AG04449 (cell line): ENCODE measurements at regions not wholly inside any gene's neighbourhood (a gene's known extent, or its start where the extent isn't known, plus 50 kb on each side); places are given as distances from the start of the nearest gene placed in this dataset.

Experiments used
- CTCF ChIA-PET: fragments of 350-600 bp; formaldehyde crosslinking; extraction: SDS; loops from one replicate; lab custom pipeline; 2021; ENCODE audit warnings: antibody characterized with exemption; lab: Yijun Ruan, JAX
- POLR2A ChIA-PET: fragments of 400-600, 350-600 bp; formaldehyde crosslinking; extraction: SDS; loops from one replicate; lab custom pipeline; 2020; ENCODE audit warnings: antibody characterized with exemption, inconsistent platforms; lab: Yijun Ruan, JAX
- DNase-seq: peaks from one replicate; pipeline ENCODE4 v3.0.0-alpha.2; 2010; ENCODE audit warnings: low read depth, low spot score
- H3K4me3 ChIP-seq: 2 replicates; pipeline ENCODE4 v1.5.1; 2011; ENCODE audit warnings: low read depth, mild to moderate bottlenecking, control low read depth, low read length
- TF ChIP-seq, protein P1 (sequence below): IDR thresholded peaks from one replicate; pipeline ENCODE4 v1.5.1; 2011; ENCODE audit warnings: mild to moderate bottlenecking, moderate library complexity, low read length, control low read depth, inconsistent platforms; ENCODE audit not compliant: insufficient read depth; ENCODE audit errors: missing control alignments

DNA sequence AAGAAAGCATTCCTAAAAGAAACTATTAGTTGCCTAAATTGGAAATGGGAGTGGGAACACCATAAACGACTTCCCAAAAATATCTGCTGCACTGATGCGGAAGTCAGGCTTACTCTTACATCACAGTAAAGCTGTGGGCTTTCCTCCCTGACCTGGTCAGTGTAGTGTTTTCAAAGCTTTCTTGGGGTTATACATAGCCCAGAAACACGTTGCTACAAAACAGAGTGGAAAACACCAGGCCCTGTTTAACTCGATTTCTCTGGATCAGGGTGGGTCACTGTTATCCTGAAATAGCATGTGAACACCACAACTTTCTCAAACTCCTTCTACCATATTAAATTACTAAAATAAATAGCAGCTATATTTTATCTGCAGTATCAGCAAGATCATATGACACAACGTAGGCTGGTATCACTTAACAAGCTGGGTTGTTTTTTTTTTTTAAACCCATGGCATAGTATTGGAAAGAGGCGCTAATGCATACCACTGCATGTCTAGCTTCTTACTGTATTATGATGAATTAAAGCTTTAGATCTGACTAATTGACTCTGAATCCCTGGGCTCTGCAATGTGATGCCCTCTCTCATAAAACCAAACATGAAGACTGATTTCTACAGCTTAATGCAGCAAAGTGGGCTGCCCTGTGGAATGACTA, 184.6 kb downstream of the TGFB2 start:
- ChIA-PET CTCF (interaction anchor here (0.8 to 4.8 kb wide), 7 partner anchors 9 to 168 kb away, joined by 3 to 29 read pairs (median 5); no protein-coding TSS in a partner anchor), POLR2A (interaction anchor here (0.9 to 1.8 kb wide), 2 partner anchors 149 to 184 kb away, joined by 3 to 9 read pairs; partner anchors contain the start of gene TGFB2)
- TF ChIP-seq, protein P1, sequence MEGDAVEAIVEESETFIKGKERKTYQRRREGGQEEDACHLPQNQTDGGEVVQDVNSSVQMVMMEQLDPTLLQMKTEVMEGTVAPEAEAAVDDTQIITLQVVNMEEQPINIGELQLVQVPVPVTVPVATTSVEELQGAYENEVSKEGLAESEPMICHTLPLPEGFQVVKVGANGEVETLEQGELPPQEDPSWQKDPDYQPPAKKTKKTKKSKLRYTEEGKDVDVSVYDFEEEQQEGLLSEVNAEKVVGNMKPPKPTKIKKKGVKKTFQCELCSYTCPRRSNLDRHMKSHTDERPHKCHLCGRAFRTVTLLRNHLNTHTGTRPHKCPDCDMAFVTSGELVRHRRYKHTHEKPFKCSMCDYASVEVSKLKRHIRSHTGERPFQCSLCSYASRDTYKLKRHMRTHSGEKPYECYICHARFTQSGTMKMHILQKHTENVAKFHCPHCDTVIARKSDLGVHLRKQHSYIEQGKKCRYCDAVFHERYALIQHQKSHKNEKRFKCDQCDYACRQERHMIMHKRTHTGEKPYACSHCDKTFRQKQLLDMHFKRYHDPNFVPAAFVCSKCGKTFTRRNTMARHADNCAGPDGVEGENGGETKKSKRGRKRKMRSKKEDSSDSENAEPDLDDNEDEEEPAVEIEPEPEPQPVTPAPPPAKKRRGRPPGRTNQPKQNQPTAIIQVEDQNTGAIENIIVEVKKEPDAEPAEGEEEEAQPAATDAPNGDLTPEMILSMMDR = no peak
- DNase-seq = no peak
- no peak overlapping the region for H3K4me3 ChIP-seq

DNA sequence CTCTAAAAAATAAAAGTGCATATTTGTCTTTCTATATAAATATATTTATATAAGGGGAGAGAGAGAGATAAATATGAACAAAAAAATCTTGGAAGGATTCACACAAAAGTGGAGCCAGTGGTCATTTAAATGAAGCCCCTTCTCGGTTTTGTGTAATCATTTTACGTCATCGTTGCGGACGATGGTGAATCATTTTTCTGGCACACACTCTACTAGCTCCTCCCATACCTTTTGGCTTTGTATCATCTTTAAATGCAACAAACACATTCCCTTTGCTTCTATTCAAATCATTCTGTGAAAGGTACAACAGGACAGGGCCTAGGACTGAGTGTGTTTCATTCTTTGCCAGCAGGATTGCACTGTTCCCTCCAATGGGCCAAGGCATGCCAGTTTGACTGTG, 186.8 kb downstream of the TGFB2 start:
- DNase-seq = no peak
- CTCF ChIA-PET = interaction anchor here (4.8 kb wide), 1 partner anchor 11 kb away, joined by 29 read pairs; no protein-coding TSS in a partner anchor
- POLR2A ChIA-PET = no interaction called here
- TF ChIP-seq, protein P1 = no peak
- no peak overlapping the region for H3K4me3 ChIP-seq

DNA sequence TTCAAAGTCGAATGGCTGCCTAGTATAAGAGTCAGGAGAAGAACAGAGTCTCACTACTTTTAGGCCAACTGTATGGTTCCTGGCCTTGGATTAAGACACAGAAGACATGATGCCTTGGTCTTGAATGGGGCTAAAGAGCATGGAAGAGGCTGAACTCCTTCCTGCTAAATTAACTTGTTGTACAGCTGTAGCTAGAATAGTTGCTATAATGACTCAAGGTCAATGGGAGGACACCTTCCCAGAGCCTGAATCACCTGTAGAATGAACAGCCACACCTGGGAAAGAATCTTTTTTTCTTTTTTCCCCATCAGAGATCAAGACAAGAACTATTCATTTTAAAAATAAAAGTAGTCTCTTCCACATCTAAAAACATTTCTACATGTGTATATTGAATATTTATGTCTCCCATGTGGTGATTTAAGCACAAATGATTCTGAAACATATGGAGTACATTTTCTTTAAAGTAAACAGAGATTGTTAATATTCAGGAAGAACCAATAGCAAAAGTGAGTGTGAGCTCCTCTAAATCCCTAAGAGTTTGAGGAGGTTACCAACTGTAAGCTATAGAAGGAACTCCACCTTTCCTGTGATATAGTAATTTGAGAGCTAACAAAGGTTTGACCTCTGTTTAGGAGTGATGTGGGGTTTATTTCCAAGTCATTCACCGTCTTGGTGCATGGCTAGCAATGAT, 191.3 kb downstream of the TGFB2 start:
- CTCF ChIA-PET = interaction anchor here (2.0 to 2.1 kb wide), 2 partner anchors 10 to 12 kb away, joined by 6 to 7 read pairs; no protein-coding TSS in a partner anchor
- no peak for DNase-seq
- H3K4me3 ChIP-seq = no peak overlapping the region
- POLR2A ChIA-PET = interaction anchor here (0.5 kb wide), 1 partner anchor 794 kb away, joined by 3 read pairs; no protein-coding TSS in a partner anchor
- TF ChIP-seq, protein P1 = no peak

DNA sequence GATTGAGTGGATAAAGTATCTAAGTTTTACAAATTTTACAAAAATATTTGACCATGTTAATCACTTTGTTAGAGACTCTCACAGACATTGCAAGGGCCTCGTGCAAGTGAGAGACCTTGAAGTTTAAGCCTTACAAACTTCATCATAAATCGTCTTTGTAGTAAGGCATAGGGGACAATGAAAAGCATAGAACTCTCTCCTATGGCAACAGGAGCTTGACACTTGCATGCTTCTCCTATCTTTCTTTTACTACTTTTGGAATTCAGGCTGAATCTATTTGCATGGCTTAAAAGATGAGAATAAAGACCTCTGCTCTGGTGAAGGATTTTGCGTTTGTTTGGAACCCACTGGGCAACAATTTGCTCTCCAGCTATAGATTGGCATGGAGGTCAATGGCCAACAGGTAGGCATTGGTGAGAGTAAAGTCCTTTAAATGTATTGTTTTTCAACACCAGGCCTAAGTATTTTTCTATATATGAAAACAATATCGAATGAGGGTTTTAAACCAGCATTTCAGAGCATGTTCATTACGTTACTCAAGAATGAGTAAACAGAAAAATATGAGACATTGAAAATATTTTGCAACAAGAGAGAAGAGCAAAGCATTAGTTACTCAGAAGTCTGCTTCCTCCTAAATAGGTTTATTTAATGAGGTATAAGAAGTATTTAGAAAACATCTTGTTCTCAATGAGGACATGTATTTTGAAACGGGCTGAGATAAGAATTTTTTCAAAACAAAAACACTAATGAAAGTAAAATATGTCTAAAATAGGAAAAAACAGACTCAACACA, 192.2 kb downstream of the TGFB2 start:
- peak; percentile 49 for DNase-seq
- no peak overlapping the region for H3K4me3 ChIP-seq
- ChIA-PET POLR2A (no interaction called here), CTCF (interaction anchor here (2.0 to 2.1 kb wide), 2 partner anchors 9 to 13 kb away, joined by 6 to 7 read pairs; no protein-coding TSS in a partner anchor)
- TF ChIP-seq, protein P1 = no peak

DNA sequence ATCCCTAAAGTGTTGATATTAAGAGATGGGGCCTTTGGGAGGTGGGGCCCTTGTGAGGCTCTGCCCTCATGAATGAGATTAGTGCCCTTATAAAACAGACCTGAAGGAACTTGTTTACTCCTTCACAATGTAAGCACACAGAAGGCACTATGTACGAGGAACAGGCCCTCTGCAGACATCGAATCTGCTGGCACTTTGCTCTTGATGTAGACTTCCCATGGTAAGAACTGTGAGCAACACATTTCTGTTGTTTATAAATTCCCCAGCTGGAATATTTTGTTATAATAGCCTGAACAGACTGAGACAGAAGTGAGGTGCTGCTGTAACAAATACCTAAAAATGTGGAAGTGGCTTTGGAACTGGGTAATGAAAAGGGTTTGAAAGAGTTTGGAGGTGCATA, 193.2 kb downstream of the TGFB2 start:
- TF ChIP-seq, protein P1 = no peak
- H3K4me3 ChIP-seq = no peak overlapping the region
- DNase-seq = no peak
- ChIA-PET CTCF (interaction anchor here (1.3 to 2.6 kb wide), 2 partner anchors 9 to 14 kb away, joined by 4 to 9 read pairs; no protein-coding TSS in a partner anchor), POLR2A (no interaction called here)
